C1 segment of cervical spinal cord (tissue), 14 donors: ENCODE measurements at regions not wholly inside any gene's neighbourhood (a gene's known extent, or its start where the extent isn't known, plus 50 kb on each side); places are given as distances from the start of the nearest gene placed in this dataset.
"Not testable (repeated sequence)": the region's sequence is repeated elsewhere in the genome, so short reads cannot be mapped to it uniquely, and the experiment has no call there.

ENCODE experiments used
- DNase-seq, 14 donors: peaks; one replicate each; lab custom pipeline; 2025; lab: John Stamatoyannopoulos, UW

DNA sequence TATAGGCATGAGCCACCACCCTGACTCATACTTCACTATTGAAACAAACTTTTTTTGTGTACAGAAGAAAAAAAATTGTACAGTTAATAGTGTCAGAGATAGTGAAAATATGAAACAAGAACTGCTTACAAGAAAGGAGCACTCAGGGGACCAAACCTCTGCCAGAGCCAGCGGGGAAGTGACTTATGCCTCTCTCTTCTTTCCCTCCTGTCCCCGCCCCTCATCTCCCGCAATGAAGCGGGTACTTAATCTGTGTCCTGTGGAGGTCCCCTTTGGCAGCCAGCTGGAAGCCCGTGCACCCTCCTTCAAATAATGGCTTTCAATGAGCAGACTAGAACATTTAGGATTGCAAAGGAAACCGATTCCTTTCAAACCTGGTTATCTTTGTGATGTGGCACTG, 51.5 kb downstream of the PPIAL4A start:
- DNase-seq: not testable (repeated sequence)

DNA sequence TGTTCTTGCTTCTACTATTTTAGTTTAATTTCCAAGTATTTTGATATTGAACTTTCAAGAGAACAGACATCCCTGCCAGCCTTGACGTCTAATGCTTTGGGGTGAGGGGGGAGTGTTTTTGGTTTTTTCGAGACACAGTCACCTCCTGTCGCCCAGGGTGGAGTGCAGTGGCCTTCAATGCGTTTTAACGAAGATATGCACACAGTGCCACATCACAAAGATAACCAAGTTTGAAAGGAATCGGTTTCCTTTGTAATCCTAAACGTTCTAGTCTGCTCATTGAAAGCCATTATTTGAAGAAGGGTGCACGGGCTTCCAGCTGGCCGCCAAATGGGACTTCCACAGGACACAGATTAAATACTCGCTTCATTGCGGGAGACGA, 52.3 kb downstream of the PPIAL4A start:
- not testable (repeated sequence) for DNase-seq

DNA sequence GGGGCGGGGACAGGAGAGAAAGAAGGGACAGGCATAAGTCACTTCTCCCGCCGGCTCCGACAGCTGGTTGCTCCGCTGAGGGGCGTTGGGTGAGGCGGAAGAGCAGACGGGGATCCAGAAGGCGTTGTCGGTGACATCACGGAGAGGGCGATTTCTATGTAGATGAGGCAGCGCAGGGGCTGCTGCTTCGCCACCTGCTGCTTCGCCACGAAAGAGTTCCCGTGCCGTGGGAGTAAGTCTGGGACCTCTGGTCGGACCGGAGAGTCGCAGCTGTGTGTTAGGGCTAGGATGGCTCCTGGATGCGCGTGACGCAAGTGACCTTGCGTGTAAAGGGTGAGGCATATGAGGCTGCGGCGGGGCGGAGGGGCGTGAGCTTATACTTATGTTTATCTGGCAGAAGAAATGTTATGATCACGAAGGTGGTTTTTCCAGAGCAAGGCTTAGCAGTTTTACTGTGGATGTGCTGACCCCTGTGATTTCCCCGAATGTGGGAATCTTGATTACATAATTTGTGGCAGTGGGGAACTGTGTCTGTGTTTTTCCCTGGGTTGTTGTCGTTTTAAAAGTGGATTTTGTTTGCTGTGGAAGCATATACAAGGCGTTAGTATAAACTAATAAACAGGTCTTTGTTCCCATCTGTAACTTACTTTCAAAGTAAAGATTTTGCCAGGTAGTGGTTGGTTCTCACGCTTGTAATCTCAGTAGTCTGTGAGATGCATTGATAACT, 52.8 kb downstream of the PPIAL4A start:
- DNase-seq: peak in 11 of 14 donors; percentile 3 to 78 (median 39)

DNA sequence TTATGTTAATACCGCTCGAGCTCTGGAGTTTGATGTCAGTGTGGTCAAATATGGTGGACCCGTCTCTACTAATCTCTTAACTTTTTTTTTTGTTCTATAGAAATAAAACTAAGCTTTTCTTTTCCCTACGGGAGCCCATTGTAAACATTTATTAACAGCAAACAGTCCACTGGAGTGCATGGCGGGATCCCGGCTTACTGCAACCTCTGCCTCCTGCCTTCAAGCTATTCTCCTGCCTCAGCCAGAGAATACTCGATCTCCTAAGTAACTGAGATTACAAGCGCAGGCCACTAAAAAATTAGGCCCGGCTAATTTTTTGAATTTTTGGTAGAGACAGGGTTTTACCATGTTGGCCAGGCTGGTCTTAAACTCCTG, 53.4 kb downstream of the PPIAL4A start:
- not testable (repeated sequence) for DNase-seq

DNA sequence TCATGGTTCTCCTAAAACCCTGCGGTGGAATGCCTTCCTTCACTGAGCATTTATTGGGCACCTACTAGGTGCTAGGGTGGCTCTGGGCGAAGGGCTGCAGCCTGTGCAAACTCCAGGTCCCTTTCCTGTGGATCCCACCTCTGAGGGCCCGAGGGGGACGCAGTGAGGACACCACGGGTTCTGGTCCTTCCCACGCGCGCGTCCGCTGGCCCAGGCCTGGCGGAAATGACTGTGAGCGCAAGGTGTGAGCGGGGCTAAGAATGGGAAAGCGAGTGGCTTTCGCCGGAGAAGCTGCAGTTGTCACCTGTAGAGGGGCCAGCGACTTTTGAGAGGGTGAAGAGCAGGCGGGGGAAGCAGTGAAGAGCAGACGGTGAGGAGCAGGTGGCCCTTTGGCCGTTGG, 55.1 kb downstream of the PPIAL4A start:
- DNase-seq: not testable (repeated sequence)

DNA sequence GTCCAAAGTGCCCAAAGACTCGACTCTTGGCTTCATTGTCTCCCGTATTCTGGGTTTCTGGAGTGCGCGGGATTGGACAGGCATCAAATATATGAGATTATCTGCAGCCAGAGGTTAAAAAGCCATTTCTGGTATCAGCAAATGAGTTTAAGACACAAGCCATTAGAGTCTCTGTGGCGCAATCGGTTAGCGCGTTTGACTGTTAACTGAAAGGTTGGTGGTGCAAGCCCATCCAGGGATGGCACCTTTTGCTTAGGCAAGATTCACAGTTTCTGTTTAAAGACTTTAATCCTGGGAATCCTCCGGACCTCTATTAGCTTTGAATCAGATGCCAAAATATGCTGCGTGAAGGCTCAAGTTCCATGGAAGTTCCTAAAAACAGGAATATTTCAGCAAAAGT, 55.6 kb downstream of the PPIAL4A start:
- DNase-seq: not testable (repeated sequence)

DNA sequence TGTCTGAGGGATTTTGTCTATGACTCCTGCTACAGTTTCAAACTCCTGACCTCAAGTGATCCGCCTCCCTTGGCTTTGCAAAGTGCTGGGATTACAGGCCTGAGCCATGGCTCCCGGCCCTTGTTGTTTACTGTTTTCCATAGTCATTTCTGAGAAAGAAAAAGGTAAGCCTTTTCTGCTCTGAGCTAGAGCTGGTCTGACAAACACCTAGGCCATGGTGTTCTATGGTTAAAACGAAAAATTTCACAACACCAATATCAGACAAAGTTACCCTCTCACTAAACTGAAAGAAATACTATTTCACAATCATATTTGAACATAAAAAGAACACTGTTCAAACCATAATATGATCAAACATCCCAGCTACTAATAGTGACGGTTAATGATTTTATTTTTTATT, 57.5 kb downstream of the PPIAL4A start:
- not testable (repeated sequence) for DNase-seq

DNA sequence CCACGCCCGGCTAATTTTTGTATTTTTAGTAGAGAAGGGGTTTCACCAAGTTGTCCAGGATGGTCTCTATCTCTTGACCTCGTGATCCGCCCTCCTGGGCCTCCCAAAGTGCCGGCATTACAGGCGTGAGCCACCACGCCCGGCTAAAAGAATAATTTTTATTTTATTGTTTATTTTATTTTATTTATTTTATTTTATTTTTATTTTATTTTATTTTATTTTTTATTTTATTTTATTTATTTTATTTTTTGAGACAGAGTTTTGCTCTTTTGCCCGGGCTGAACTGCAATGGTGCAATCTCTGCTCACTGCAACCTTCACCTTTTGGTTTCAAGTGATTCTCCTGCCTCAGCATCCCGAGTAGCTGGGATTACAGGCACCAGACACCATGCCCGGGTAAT, 60.2 kb downstream of the PPIAL4A start:
- not testable (repeated sequence) for DNase-seq

DNA sequence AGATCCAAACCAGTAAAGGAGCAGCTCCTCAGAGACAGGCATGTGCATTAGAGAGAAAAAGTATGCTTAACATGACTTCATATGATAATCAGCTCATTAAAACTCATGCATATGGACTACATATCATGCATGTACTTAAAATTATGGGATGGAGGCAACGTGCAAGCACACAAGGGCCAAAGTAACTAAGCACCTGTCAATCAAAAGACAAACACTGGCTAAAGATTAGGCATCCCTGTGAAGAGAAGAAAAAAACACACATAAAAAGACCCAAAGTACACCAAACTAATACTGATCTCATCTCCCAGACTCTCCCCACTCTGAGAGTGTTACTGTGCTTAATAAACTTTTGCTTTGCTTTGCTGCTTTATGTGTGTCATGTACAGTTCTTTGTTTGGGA, 61.1 kb downstream of the PPIAL4A start:
- not testable (repeated sequence) for DNase-seq

DNA sequence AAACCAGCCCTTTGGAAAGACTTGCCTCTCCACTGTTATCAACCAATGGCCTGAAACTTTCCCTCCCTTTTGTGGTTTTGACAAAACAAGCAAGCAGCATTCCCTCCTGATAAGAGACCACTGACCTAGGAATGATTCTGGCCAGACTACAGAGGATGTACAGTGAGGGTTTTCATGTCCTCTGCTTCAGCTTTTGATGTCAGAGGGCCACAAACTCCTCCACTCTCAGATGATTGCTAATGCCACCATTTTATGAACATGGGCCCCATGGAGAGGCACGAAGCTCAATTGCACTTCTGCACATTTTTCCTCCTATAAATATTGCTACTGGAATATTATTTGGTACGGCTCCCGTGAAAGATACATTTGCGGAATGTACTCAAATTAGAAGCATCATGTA, 61.5 kb downstream of the PPIAL4A start:
- DNase-seq: not testable (repeated sequence)

DNA sequence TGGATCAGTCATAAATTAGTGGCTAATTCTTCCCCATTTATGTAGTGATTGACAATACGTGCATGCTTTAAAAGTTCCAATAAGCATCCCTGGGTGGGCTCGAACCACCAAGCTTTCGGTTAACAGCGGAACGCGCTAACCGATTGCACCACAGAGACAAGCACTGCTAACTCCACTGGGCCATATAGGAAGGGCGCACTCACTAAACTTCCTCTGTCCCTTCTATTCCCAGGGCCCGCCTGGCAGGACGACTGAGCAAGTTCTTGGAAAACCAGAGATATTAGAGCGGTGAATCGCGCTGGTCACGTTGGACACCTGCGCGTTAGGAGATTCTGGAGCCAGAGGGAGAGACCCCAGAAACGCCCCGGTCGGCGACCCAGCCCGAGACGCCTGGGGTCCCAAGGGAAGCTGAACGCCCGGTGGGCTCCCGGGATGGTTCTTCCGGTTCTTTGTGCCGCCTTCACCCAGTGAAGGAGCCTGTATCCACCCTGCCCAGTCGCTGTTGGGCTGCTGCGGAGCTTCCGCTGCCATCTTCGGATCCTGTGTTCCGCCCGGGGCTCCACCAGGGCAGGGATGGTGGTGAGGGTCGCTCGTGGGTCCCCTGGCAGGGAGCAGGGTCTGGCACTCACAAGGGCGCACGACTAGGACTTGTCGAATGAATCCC, 62.8 kb downstream of the PPIAL4A start:
- DNase-seq: not testable (repeated sequence)

DNA sequence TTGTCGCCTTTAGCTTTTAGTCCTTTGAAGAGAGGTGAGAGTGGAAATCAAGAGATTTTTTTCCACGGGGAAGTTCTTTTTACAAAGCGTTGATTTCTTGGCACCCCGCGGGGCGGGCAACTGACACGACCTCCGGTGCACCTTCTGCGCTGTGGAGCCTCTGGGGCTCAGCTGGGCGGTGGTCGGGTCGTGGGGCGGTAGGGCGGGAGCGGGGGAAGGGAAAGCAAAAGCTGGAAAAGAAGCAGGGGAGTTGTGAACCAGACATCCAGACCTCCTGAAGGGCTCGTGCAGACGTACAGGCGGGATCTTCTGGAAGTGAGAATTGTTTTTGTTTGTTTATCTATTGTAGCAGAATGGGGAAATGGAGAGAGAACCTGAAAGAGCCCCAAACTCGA, 63.3 kb downstream of the PPIAL4A start:
- DNase-seq: not testable (repeated sequence)

DNA sequence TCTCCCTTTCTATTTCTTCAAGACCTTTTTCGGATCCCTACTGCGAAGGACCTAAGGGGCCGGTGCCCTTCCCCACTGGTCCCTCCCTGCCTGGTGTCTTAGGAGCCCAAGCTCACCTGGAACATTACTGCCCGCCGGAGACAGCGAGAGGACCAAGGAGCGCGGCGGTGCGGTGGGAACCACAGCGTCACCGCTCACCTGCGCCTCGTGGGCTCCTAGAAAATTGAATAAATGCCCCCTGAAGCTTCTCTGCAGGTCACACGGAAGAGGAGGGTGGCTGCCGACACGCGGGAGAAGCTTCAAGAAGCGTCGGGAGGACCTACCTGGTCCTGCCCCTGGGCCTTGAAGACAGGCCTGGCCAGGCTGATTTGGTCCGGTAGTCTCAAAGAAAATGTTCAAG, 65.2 kb downstream of the PPIAL4A start:
- no peak for DNase-seq

DNA sequence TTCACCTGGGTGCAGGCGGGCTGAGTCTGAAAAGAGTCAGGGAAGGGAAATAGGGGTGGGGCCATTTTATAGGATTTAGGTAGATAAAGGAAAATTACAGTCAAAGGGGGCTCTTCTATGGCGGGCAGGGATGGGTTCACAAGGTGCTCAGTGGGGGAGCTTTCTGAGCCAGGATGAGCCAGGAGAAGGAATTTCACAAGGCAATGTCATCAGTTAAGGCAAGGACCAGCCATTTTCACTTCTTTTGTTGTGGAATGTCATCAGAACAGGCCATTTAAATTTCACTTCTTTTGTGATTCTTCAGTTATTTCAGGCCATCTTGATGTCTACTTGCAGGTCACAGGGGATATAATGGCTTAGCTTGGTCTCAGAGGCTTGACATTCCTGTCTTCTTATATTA, 66.4 kb downstream of the PPIAL4A start:
- not testable (repeated sequence) for DNase-seq

DNA sequence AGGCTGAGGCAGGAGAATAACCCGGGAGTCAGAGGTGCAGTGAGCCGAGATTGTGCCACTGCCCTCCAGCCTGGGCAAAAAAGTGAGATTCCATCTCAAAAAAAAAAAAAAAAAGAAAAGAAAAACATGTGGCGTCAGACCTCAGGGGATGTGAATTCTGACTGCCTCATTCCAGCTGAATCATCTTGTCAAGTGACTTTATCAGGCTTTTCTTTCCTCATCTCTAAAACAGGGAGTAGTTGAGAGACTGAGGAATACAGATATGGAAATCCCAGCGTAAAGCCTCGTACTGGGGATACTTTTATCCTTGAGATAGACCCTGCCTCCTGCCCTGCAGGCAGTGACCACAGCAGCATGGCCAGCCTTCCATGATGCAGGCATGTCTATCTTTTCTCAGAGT, 76.4 kb downstream of the PPIAL4A start:
- not testable (repeated sequence) for DNase-seq

DNA sequence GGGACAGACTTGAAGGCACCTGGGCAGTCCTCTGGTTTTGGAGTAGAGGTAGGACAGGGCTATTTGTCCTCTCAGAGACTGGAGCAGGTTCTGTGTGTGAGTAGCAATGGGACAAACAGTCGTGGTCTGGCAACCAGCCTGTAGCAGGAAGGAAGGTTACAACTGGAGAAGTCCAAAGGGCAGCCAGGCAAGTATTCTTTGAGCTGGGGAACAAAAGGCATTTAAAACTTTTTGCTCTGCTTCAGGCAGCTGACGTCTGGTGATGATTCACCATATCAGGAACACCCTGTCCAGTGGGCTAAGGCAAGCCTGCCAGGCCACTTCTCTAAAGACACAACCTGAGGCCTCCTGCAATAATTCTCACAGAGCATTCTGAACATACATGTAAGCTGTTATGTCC, 83.3 kb downstream of the PPIAL4A start:
- not testable (repeated sequence) for DNase-seq

DNA sequence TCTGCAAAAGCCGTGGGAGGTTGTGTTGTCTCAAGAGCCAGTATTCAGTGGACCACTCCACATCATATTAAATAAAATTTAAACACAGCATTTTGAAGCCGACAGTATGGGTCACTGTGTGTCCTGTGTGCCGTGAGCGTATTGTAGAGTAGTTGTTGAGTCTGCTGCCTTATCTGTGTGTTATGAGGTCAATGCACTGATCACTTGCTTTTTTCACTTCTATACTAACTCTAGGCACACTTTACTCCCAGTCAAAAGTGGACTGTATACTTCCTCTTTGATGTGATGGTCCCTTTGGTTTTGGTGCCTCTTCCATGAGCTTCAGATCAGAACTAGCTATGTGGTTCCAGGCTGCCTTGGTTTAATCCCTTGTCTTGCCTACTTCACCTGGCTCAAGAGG, 84.3 kb downstream of the PPIAL4A start:
- not testable (repeated sequence) for DNase-seq

DNA sequence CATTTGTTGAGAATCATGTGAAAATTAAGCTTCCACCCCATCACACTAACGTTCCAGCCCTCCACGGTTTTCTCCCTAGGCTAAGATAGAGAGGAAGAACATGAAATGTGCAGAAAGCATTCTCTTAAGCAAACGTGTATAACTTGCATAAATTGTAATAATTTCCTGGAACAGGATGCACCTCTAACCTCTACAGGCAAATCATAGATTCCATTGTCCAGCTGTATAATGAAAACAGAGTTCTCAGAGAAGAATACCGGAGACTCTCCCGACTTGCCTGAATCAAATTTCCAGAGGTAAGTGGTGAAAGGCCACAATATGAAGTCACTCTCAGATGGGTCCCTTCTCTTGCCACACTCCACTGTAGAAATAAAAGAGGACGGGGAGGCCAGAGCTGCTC, 87.7 kb downstream of the PPIAL4A start:
- not testable (repeated sequence) for DNase-seq

DNA sequence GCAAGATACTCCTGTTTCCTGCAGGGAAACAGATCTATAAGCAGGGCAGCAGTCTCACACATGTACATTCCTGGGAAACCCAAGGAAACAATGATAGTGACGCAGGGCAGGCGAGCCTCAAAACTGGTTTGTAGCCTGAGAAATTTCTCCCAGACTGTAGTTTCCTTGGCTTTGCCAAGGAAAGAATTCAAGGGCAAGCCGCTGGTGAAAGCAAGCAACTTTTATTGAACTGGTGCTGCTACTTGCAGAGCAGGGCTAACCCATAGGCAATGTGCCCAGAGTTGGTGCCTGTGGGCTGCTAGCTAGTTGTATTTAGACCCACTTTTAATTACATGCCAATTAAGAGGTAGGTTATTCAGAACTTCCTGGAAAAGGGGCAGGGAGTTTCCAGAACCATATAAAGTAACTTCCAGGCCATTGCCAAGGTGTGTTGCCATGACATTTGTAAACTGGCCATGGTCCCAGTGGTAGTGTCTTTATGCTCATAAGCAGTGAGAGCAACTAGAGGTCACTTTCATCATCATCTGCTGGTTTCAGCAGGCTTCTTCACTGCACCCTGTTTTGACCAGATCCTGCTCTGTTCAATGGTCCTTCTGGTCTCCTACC, 92.0 kb downstream of the PPIAL4A start:
- DNase-seq: peak in 1 of 14 donors; percentile 2

DNA sequence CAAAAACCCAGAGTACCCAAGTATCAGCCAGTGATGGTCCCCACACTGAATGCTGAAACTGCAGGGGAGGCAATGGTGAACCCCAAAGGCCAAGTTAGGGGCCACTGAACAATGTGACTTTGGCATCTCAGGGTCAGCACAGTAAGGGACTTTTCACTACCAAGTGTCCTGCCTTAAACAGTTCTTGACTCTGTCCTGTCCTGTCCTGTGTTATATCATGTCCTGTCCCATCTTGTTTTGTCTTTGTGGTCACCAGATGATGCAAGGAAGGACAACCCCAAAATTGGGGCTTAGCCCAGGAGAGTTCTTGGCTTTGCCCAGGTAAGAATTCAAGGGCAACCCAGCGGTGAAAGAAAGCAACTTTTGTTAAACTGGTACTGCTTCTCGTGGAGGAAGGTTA, 105.0 kb downstream of the PPIAL4A start:
- not testable (repeated sequence) for DNase-seq

DNA sequence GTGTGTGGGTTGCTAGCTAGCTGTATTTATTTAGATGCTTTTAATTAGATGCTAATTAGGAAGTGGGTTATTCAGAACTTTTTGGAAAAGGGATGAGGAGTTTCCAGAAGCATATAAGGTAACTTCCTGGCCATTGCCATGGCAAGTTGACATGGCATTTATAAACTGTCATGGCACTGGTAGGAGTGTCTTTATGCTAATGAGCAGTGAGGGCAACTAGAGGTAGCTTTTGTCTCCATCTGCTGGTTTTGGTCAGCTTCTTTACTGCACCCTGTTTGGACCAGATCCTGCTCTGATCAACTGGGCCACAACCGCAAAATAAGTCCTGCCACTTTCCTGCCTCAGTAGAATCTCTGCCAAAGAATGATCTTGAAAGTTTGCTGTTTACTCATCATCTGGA, 105.5 kb downstream of the PPIAL4A start:
- not testable (repeated sequence) for DNase-seq

DNA sequence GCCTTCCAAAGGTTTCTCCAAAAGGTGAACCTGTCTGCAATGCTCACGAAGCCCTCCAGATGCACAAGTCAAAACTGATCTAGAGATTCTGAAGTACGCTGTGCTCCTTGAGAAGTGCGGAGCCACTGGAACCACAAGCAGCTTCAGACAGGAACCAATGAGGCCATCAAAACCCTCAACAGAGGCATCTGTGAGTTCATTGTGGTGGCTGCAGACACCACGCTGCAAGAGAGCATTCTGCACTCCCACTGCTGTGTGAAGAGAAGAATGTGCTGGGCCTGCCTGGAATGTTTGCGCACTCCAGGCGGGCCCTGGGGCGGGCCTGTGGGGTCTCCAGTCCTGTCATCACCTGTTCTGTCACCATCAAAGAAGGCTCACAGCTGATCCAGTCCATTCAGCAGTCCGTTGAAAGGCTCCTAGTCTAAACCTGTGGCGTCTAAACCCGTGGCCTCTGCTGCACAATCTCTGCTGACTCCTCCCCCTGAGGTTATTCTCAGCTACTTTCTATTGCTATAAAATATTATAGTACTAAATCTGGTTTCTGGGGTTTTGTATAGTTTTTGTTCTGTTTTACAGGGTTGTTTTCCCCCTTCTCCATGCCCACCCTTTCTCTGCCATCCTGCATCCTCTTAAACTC, 111.6 kb downstream of the PPIAL4A start:
- DNase-seq: not testable (repeated sequence)
